Kidney (tissue), 13 donors: ENCODE measurements at regions not wholly inside any gene's neighbourhood (a gene's known extent, or its start where the extent isn't known, plus 50 kb on each side); places are given as distances from the start of the nearest gene placed in this dataset.

Experiments
- DNase-seq, 5 donors: peaks; one replicate each; pipeline ENCODE4 v3.0.0-alpha.2; 2013 to 2020
- FAIRE-seq: peaks from 2 replicates; lab custom pipeline; 2012; peaks lifted over from hg19 to GRCh38; lab: Jason Lieb, UNC
- H3K27ac ChIP-seq, 2 donors: one replicate each; pipeline ENCODE4 v1.7.0; 2013; ENCODE audit warnings: low read depth in 2 of 2, low read length in 2 of 2, inconsistent platforms in 1 of 2
- H3K27me3 ChIP-seq: one replicate; pipeline ENCODE4 v1.7.1; 2013; ENCODE audit warnings: low read length, inconsistent platforms; ENCODE audit not compliant: control insufficient read depth, insufficient read depth
- H3K36me3 ChIP-seq, 3 donors: one replicate each; pipeline versions ENCODE4 v1.7.0 to v1.7.1; 2013; ENCODE audit warnings: low read length in 3 of 3, control low read depth in 1 of 3, inconsistent platforms in 1 of 3; ENCODE audit not compliant: insufficient read depth in 3 of 3, control insufficient read depth in 2 of 3
- H3K4me1 ChIP-seq, 3 donors: one replicate each; pipeline versions ENCODE4 v1.7.0 to v1.7.1; 2013; ENCODE audit warnings: low read length in 3 of 3, inconsistent platforms in 1 of 3, low read depth in 1 of 3; ENCODE audit not compliant: control insufficient read depth in 2 of 3, insufficient read depth in 2 of 3
- H3K4me3 ChIP-seq, 3 donors: one replicate each; pipeline versions ENCODE4 v1.7.0 to v1.8.1; 2013; ENCODE audit warnings: low read length in 3 of 3, control low read depth in 1 of 3, inconsistent platforms in 1 of 3
- H3K9ac ChIP-seq, 3 donors: one replicate each; pipeline versions ENCODE4 v1.7.0 to v1.7.1; 2013; ENCODE audit warnings: low read length in 3 of 3, control low read depth in 1 of 3, inconsistent platforms in 1 of 3
- H3K9me3 ChIP-seq, 3 donors: one replicate each; pipeline versions ENCODE4 v1.7.0 to v1.7.1; 2013; ENCODE audit warnings: low read length in 3 of 3, control low read depth in 1 of 3, inconsistent platforms in 1 of 3; ENCODE audit not compliant: control insufficient read depth in 2 of 3, insufficient read depth in 1 of 3
- intact Hi-C: fragments of 100-400 bp; cut with DNase I; formaldehyde crosslinking; loops from one replicate; pipeline ENCODE4 v1.11.1; 2022
- TF ChIP-seq, protein P1 (sequence below): IDR thresholded peaks from 3 replicates; pipeline ENCODE4 v1.5.1; 2012; ENCODE audit warnings: mild to moderate bottlenecking, moderate library complexity, borderline replicate concordance; ENCODE audit not compliant: insufficient read depth; ENCODE audit errors: extremely low read depth
- donor health status: control.
- donor health status: control.
- donor health status: control.
- donor health status: control.
- donor health status: control.
- donor health status: DM: yes; HTN: yes; CAD: no.
- donor health status: Normal renal cell carcinoma (clear cell type).

DNA sequence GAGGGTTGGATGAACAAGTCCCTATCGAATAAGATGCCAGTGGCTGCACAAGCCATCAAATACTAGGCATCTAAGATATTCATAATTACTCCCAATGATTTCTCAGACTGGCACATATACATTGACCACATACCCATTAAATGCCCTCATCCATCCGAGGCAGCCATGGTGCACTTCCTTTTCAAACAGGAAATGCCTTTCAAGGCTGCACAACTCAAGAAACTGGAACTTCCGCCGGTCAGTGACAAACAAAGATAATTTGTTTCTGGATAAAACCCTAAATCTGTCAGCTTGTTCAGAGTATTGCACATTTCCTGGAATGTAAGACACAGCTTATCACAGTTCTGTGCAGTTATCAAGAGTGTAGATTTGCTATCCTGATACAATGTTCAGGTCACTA, 203.7 kb downstream of the RMST start:
- Histone ChIP-seq H3K27ac (no peak overlapping the region), H3K27me3 (no peaks in the 10 kb centered on the region), H3K4me3 (no peak overlapping the region), H3K36me3 (no peaks in the 10 kb centered on the region), H3K9ac (no peak overlapping the region), H3K9me3 (no peaks in the 10 kb centered on the region), H3K4me1 (no peaks in the 10 kb centered on the region)
- intact Hi-C loops, result no loop called here
- DNase-seq (no peak), FAIRE-seq (no peak)
- TF ChIP-seq, protein P1, sequence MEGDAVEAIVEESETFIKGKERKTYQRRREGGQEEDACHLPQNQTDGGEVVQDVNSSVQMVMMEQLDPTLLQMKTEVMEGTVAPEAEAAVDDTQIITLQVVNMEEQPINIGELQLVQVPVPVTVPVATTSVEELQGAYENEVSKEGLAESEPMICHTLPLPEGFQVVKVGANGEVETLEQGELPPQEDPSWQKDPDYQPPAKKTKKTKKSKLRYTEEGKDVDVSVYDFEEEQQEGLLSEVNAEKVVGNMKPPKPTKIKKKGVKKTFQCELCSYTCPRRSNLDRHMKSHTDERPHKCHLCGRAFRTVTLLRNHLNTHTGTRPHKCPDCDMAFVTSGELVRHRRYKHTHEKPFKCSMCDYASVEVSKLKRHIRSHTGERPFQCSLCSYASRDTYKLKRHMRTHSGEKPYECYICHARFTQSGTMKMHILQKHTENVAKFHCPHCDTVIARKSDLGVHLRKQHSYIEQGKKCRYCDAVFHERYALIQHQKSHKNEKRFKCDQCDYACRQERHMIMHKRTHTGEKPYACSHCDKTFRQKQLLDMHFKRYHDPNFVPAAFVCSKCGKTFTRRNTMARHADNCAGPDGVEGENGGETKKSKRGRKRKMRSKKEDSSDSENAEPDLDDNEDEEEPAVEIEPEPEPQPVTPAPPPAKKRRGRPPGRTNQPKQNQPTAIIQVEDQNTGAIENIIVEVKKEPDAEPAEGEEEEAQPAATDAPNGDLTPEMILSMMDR, result no peak

- no peaks in the 10 kb centered on the region for H3K9me3 ChIP-seq
- H3K27me3 ChIP-seq, result no peaks in the 10 kb centered on the region
- no peak overlapping the region for H3K9ac ChIP-seq
- intact Hi-C loops, result no loop called here
- no peak overlapping the region for H3K4me3 ChIP-seq
- TF ChIP-seq, protein P1, result no peak
- H3K27ac ChIP-seq, result no peak overlapping the region
- H3K36me3 ChIP-seq, result no peaks in the 10 kb centered on the region
- no peaks in the 10 kb centered on the region for H3K4me1 ChIP-seq
- DNase-seq (no peak), FAIRE-seq (no peak)
Measured at GRCh38 chr12:97672870-97673269, 210.3 kb downstream of the RMST start.

- H3K4me3 ChIP-seq, result no peak overlapping the region
- TF ChIP-seq, protein P1, result no peak
Measured at GRCh38 chr12:97680751-97681150, 218.1 kb downstream of the RMST start.

More at GRCh38 chr12:97680751-97681150, 218.1 kb downstream of the RMST start:
- Histone ChIP-seq H3K9me3 (no peaks in the 10 kb centered on the region), H3K9ac (no peak overlapping the region), H3K36me3 (no peaks in the 10 kb centered on the region), H3K27ac (no peak overlapping the region), H3K27me3 (no peaks in the 10 kb centered on the region), H3K4me1 (no peaks in the 10 kb centered on the region)
- no peak for FAIRE-seq
- DNase-seq, result no peak
- intact Hi-C loops, result no loop called here
